Lung (tissue), 11 donors: ENCODE measurements at regions not wholly inside any gene's neighbourhood (a gene's known extent, or its start where the extent isn't known, plus 50 kb on each side); places are given as distances from the start of the nearest gene placed in this dataset.

Experiments
- ATAC-seq: fragments of 200-7000 bp; cut with Tn5 transposase; one replicate; pipeline ENCODE4 v1.9.1; 2020; ENCODE audit warnings: moderate number of reproducible peaks; ENCODE audit not compliant: insufficient read depth, low FRiP score
- DNase-seq, 3 donors: peaks; one replicate each; pipeline ENCODE4 v3.0.0-alpha.2; 2013 to 2017
- H3K27ac ChIP-seq, 2 donors: one replicate each; pipeline ENCODE4 v1.5.1; 2013; ENCODE audit warnings: mild to moderate bottlenecking in 2 of 2, moderate library complexity in 2 of 2, control low read depth in 1 of 2, inconsistent platforms in 1 of 2, low read depth in 1 of 2, low read length in 1 of 2
- H3K27me3 ChIP-seq, 3 donors: one replicate each; pipeline ENCODE4 v1.5.1; 2013; ENCODE audit warnings: low read length in 2 of 3; ENCODE audit not compliant: control insufficient read depth in 3 of 3, insufficient read depth in 3 of 3
- H3K36me3 ChIP-seq, 4 donors: one replicate each; pipeline ENCODE4 v1.5.1; 2013; ENCODE audit warnings: low read length in 4 of 4, mild to moderate bottlenecking in 1 of 4, moderate library complexity in 1 of 4; ENCODE audit not compliant: control insufficient read depth in 4 of 4, insufficient read depth in 4 of 4
- H3K4me1 ChIP-seq, 5 donors: one replicate each; pipeline ENCODE4 v1.5.1; 2013; ENCODE audit warnings: low read length in 5 of 5, mild to moderate bottlenecking in 2 of 5, moderate library complexity in 1 of 5; ENCODE audit not compliant: control insufficient read depth in 5 of 5, insufficient read depth in 5 of 5
- H3K4me3 ChIP-seq: one replicate; pipeline ENCODE4 v1.5.1; 2013; ENCODE audit warnings: mild to moderate bottlenecking, control low read depth, moderate library complexity
- H3K9ac ChIP-seq, 2 donors: one replicate each; pipeline ENCODE4 v1.5.1; 2013; ENCODE audit warnings: low read length in 2 of 2, control low read depth in 1 of 2; ENCODE audit not compliant: insufficient read depth in 1 of 2
- H3K9me3 ChIP-seq, 4 donors: one replicate each; pipeline ENCODE4 v1.5.1; 2013; ENCODE audit warnings: low read length in 3 of 4, mild to moderate bottlenecking in 1 of 4, moderate library complexity in 1 of 4; ENCODE audit not compliant: control insufficient read depth in 4 of 4, insufficient read depth in 3 of 4
- CTCF ChIP-seq: IDR thresholded peaks from 2 replicates; pipeline ENCODE4 v1.5.1; 2012; ENCODE audit warnings: mild to moderate bottlenecking; ENCODE audit errors: control extremely low read depth, extremely low read depth
- WGBS, 2 donors: extraction: QIAGEN DNeasy Blood & Tissue Kit; methylation state at CpG; one replicate each; pipeline ENCODE4 v1.1.7; 2013; 5-methylcytosine and 5-hydroxymethylcytosine counted together
- donor health status: control.
- donor health status: control.
- donor health status: Bipolar disorder and iron deficiency.
- donor health status: healthy.
- donor health status: DM: yes; HTN: yes; CAD: no.

- H3K27ac ChIP-seq: no peak overlapping the region
- DNase-seq (no peak), ATAC-seq (no peak)
- H3K27me3 ChIP-seq: no peaks in the 10 kb centered on the region
- no peak overlapping the region for H3K4me3 ChIP-seq
- no peaks in the 10 kb centered on the region for H3K9me3 ChIP-seq
- 94 to 95% methylated on average over 2 of the region's 2 CpGs for WGBS, 2 donors
- H3K9ac ChIP-seq: no peak overlapping the region
- H3K4me1 ChIP-seq: no peaks in the 10 kb centered on the region
- TF ChIP-seq CTCF: no peak
- H3K36me3 ChIP-seq: no peaks in the 10 kb centered on the region
Measured at GRCh38 chr12:19925841-19926240, 442.5 kb upstream of the PDE3A start.

GRCh38 chr12:19926266-19926665 is 442.1 kb upstream of the PDE3A start:
- no peak overlapping the region for H3K9ac ChIP-seq
- WGBS, 2 donors: 69 to 75% methylated on average over 1 of the region's 1 CpG
- no peaks in the 10 kb centered on the region for H3K9me3 ChIP-seq
- H3K4me1 ChIP-seq: no peaks in the 10 kb centered on the region
- H3K36me3 ChIP-seq: no peaks in the 10 kb centered on the region
- TF ChIP-seq CTCF: no peak
- ATAC-seq (no peak), DNase-seq (no peak)
- H3K27ac ChIP-seq: no peak overlapping the region
- no peaks in the 10 kb centered on the region for H3K27me3 ChIP-seq
- H3K4me3 ChIP-seq: no peak overlapping the region

GRCh38 chr12:19927661-19928060 is 440.7 kb upstream of the PDE3A start:
- no peaks in the 10 kb centered on the region for H3K4me1 ChIP-seq
- no peak overlapping the region for H3K4me3 ChIP-seq
- no peak for TF ChIP-seq CTCF
- WGBS, 2 donors: 91% methylated on average over 2 of the region's 2 CpGs
- DNase-seq: no peak
- no peak for ATAC-seq
- H3K36me3 ChIP-seq: no peaks in the 10 kb centered on the region
- H3K9me3 ChIP-seq: no peaks in the 10 kb centered on the region
- H3K27ac ChIP-seq: no peak overlapping the region
- H3K27me3 ChIP-seq: no peaks in the 10 kb centered on the region
- no peak overlapping the region for H3K9ac ChIP-seq

GRCh38 chr12:19932413-19932812 is 435.9 kb upstream of the PDE3A start:
- Histone ChIP-seq H3K9ac (no peak overlapping the region), H3K27me3 (no peaks in the 10 kb centered on the region), H3K36me3 (no peaks in the 10 kb centered on the region), H3K4me1 (peaks cover 0 to 1% (median 0%) of the 10 kb centered on the region in 5 donors), H3K4me3 (no peak overlapping the region), H3K9me3 (peaks cover 0 to 2% (median 0%) of the 10 kb centered on the region in 4 donors), H3K27ac (no peak overlapping the region)
- no peak for ATAC-seq
- DNase-seq: no peak
- 92 to 93% methylated on average over 4 of the region's 4 CpGs for WGBS, 2 donors
- TF ChIP-seq CTCF: no peak
